Adrenal gland (tissue), 9 donors: ENCODE measurements at regions not wholly inside any gene's neighbourhood (a gene's known extent, or its start where the extent isn't known, plus 50 kb on each side); places are given as distances from the start of the nearest gene placed in this dataset.

Experiments
- DNase-seq, 7 donors: peaks; one replicate each; pipeline ENCODE4 v3.0.0-alpha.2; 2019 to 2020
- H3K27ac ChIP-seq, 5 donors: fragments of 200-600 bp; sonication (generic) in 4 of 5; 1 replicate in 3 of 5; 2 replicates in 2 of 5; pipeline versions ENCODE4 v1.5.1 to v1.8.0; 2016 to 2020; ENCODE audit warnings: mild to moderate bottlenecking in 1 of 5
- H3K27me3 ChIP-seq: fragments of 200-600 bp; 2 replicates; pipeline ENCODE4 v1.8.0; 2021
- H3K36me3 ChIP-seq, 2 donors: fragments of 200-600 bp; replicated peaks in 1 of 2; 1 replicate in 1 of 2; 2 replicates in 1 of 2; pipeline versions ENCODE4 v1.5.1 to v1.8.0; 2018 to 2022
- H3K4me1 ChIP-seq, 2 donors: fragments of 200-600 bp; replicated peaks in 1 of 2; 1 replicate in 1 of 2; 2 replicates in 1 of 2; pipeline versions ENCODE4 v1.5.1 to v1.8.0; 2018 to 2021
- H3K4me3 ChIP-seq, 4 donors: fragments of 200-600 bp; sonication (generic) in 3 of 4; one replicate each; pipeline ENCODE4 v1.5.1; 2016 to 2018
- H3K9me3 ChIP-seq, 3 donors: fragments of 200-600 bp; sonication (generic) in 1 of 3; replicated peaks in 1 of 3; 1 replicate in 2 of 3; 2 replicates in 1 of 3; pipeline versions ENCODE4 v1.5.1 to v1.8.0; 2016 to 2021
- POLR2A ChIP-seq, 2 donors: fragments of 450-650 bp; IDR thresholded peaks; one replicate each; pipeline ENCODE4 v1.6.1; 2017; ENCODE audit warnings: antibody characterized with exemption in 2 of 2, mild to moderate bottlenecking in 2 of 2, moderate library complexity in 1 of 2
- WGBS, 4 donors: extraction: QIAGEN DNeasy Blood & Tissue Kit in 2 of 4; methylation state at CpG; one replicate each; pipeline versions ENCODE4 v1.1.5 to v1.1.7; 2013 to 2017; 5-methylcytosine and 5-hydroxymethylcytosine counted together
- intact Hi-C, 2 donors: fragments of 100-400 bp; cut with DNase I; formaldehyde crosslinking; loops; one replicate each; pipeline versions ENCODE4 v1.14.1 to v1.15.0; 2022 to 2023
- TF ChIP-seq, protein P1 (sequence below), 6 experiments: fragments of 450-650 bp in 4 of 6; fragments of 200-600 bp in 2 of 6; sonication (generic) in 1 of 6; IDR thresholded peaks; 1 replicate in 5 of 6; 2 replicates in 1 of 6; pipeline versions ENCODE4 v1.5.1 to v1.8.0; 2016 to 2021; ENCODE audit warnings: antibody characterized with exemption in 6 of 6, mild to moderate bottlenecking in 2 of 6, moderate library complexity in 1 of 6
- donor health status: healthy with polysubstance abuse.
- donor health status: Bipolar disorder and iron deficiency.
- donor health status: DM: yes; HTN: yes; CAD: no.
- donor health status: DM: no; HTN: no; CAD: no.
- donor health status: DM: no; HTN: no; CAD: no.

GRCh38 chr17:31649302-31649701 lies 209.7 kb downstream of the COPRS start:
- 72 to 89% (median 82%) methylated on average over 3 of the region's 3 CpGs for WGBS, 4 donors
- Histone ChIP-seq H3K27me3 (no peaks in the 10 kb centered on the region), H3K9me3 (no peaks in the 10 kb centered on the region), H3K4me1 (no peaks in the 10 kb centered on the region), H3K27ac (no peak overlapping the region), H3K36me3 (no peaks in the 10 kb centered on the region), H3K4me3 (no peak overlapping the region)
- TF ChIP-seq, protein P1, sequence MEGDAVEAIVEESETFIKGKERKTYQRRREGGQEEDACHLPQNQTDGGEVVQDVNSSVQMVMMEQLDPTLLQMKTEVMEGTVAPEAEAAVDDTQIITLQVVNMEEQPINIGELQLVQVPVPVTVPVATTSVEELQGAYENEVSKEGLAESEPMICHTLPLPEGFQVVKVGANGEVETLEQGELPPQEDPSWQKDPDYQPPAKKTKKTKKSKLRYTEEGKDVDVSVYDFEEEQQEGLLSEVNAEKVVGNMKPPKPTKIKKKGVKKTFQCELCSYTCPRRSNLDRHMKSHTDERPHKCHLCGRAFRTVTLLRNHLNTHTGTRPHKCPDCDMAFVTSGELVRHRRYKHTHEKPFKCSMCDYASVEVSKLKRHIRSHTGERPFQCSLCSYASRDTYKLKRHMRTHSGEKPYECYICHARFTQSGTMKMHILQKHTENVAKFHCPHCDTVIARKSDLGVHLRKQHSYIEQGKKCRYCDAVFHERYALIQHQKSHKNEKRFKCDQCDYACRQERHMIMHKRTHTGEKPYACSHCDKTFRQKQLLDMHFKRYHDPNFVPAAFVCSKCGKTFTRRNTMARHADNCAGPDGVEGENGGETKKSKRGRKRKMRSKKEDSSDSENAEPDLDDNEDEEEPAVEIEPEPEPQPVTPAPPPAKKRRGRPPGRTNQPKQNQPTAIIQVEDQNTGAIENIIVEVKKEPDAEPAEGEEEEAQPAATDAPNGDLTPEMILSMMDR (IDR thresholded peaks at IDR 0.05) = no peak
- TF ChIP-seq POLR2A (IDR thresholded peaks at IDR 0.05) = no peak
- DNase-seq = no peak
- intact Hi-C loops = no loop called here

- Histone ChIP-seq H3K36me3 (no peaks in the 10 kb centered on the region), H3K4me1 (no peaks in the 10 kb centered on the region), H3K4me3 (no peak overlapping the region), H3K27me3 (no peaks in the 10 kb centered on the region), H3K27ac (no peak overlapping the region), H3K9me3 (no peaks in the 10 kb centered on the region)
- DNase-seq = no peak
- intact Hi-C loops = no loop called here
- WGBS, 4 donors = 35 to 60% (median 43%) methylated on average over 1 of the region's 1 CpG
- TF ChIP-seq, protein P1 (IDR thresholded peaks at IDR 0.05) = no peak
- TF ChIP-seq POLR2A (IDR thresholded peaks at IDR 0.05) = no peak
These were observed 211.4 kb downstream of the COPRS start for GRCh38 chr17:31647661-31648060.

GRCh38 chr17:31646642-31647041 lies 212.4 kb downstream of the COPRS start:
- no peak overlapping the region for H3K27ac ChIP-seq
- WGBS, 4 donors = 87 to 92% (median 89%) methylated on average over 2 of the region's 2 CpGs
- intact Hi-C loops = no loop called here

DNA sequence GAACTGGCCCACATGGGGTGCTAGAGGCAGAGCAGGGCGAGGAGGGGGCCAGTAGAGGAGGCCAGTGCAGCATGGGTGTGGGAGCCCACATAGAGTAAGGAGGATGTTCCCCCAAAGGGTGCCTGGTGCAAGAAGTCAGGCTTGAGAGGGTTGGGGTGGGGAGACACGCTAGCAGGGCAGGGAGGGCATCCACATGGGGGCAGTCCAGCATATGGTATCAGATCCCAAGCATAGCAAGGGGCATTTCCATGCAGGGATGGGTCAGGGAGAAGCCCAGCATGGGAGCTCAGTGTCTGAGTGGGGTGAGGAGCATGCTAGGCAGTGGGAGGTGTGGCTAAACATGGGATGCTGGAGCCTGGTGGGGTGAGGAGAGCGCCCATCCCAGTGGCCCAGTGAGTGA lies 213.7 kb downstream of the COPRS start:
- Histone ChIP-seq H3K36me3 (no peaks in the 10 kb centered on the region), H3K9me3 (no peaks in the 10 kb centered on the region), H3K4me1 (no peaks in the 10 kb centered on the region), H3K27me3 (no peaks in the 10 kb centered on the region), H3K27ac (no peak overlapping the region), H3K4me3 (no peak overlapping the region)
- TF ChIP-seq POLR2A (IDR thresholded peaks at IDR 0.05) = no peak
- TF ChIP-seq, protein P1 (IDR thresholded peaks at IDR 0.05) = no peak
- no peak for DNase-seq
- intact Hi-C loops = no loop called here
- 90 to 93% (median 91%) methylated on average over 3 of the region's 3 CpGs for WGBS, 4 donors

More at GRCh38 chr17:31646642-31647041, 212.4 kb downstream of the COPRS start:
- Histone ChIP-seq H3K4me3 (no peak overlapping the region), H3K36me3 (no peaks in the 10 kb centered on the region), H3K4me1 (no peaks in the 10 kb centered on the region), H3K27me3 (no peaks in the 10 kb centered on the region), H3K9me3 (no peaks in the 10 kb centered on the region)
- no peak for DNase-seq
- TF ChIP-seq, protein P1 (IDR thresholded peaks at IDR 0.05) = no peak
- TF ChIP-seq POLR2A (IDR thresholded peaks at IDR 0.05) = no peak
